DND-41 (cell line): ENCODE measurements at regions not wholly inside any gene's neighbourhood (a gene's known extent, or its start where the extent isn't known, plus 50 kb on each side); places are given as distances from the start of the nearest gene placed in this dataset.

Source experiments
- ATAC-seq: fragments of 200-7000 bp; cut with Tn5 transposase; 3 replicates; pipeline ENCODE4 v1.9.1; 2021; ENCODE audit warnings: low read depth; ENCODE audit not compliant: insufficient read depth
- DNase-seq: peaks from one replicate; pipeline ENCODE4 v3.0.0-alpha.2; 2020
- H2AFZ ChIP-seq: 2 replicates; pipeline ENCODE4 v1.6.0; 2012; ENCODE audit warnings: low read depth, low read length
- H3K27ac ChIP-seq: 2 replicates; pipeline ENCODE4 v1.5.1; 2012; ENCODE audit warnings: low read length, inconsistent platforms
- H3K27me3 ChIP-seq: fragments of 200-600 bp; sonication (generic); 2 replicates; pipeline ENCODE4 v1.6.0; 2012; ENCODE audit warnings: low read length, mild to moderate bottlenecking, inconsistent platforms; ENCODE audit not compliant: insufficient read depth, poor library complexity
- H3K36me3 ChIP-seq: 2 replicates; pipeline ENCODE4 v1.5.1; 2012; ENCODE audit warnings: low read length, inconsistent platforms; ENCODE audit not compliant: insufficient read depth
- H3K4me1 ChIP-seq: 2 replicates; pipeline ENCODE4 v1.5.1; 2012; ENCODE audit warnings: mild to moderate bottlenecking, low read length; ENCODE audit not compliant: insufficient read depth
- H3K4me2 ChIP-seq: 2 replicates; pipeline ENCODE4 v1.6.0; 2012; ENCODE audit warnings: mild to moderate bottlenecking, moderate library complexity, low read length, inconsistent platforms; ENCODE audit not compliant: insufficient read depth
- H3K4me3 ChIP-seq, 2 experiments: fragments of 200-600 bp in 1 of 2; shearing (Covaris generic) in 1 of 2; 2 replicates each; pipeline ENCODE4 v1.5.1; 2012 to 2016; ENCODE audit warnings: inconsistent platforms in 2 of 2, low read length in 2 of 2, mild to moderate bottlenecking in 2 of 2, low read depth in 1 of 2, moderate library complexity in 1 of 2
- H3K79me2 ChIP-seq: 2 replicates; pipeline ENCODE4 v1.6.0; 2012; ENCODE audit warnings: low read length, inconsistent platforms; ENCODE audit not compliant: insufficient read depth
- H3K9ac ChIP-seq: 2 replicates; pipeline ENCODE4 v1.6.0; 2012; ENCODE audit warnings: low read depth, mild to moderate bottlenecking, inconsistent platforms, low read length, moderate library complexity
- H3K9me3 ChIP-seq: 2 replicates; pipeline ENCODE4 v1.5.1; 2012; ENCODE audit warnings: low read length, moderate library complexity, mild to moderate bottlenecking, inconsistent platforms; ENCODE audit not compliant: insufficient read depth, severe bottlenecking
- H4K20me1 ChIP-seq: 2 replicates; pipeline ENCODE4 v1.6.0; 2012; ENCODE audit warnings: low read length; ENCODE audit not compliant: insufficient read depth
- CTCF ChIP-seq: IDR thresholded peaks from 2 replicates; pipeline ENCODE4 v1.5.1; 2012; ENCODE audit warnings: borderline replicate concordance, low read length, moderate library complexity, mild to moderate bottlenecking; ENCODE audit not compliant: poor library complexity, severe bottlenecking; ENCODE audit errors: extremely low read depth
- EZH2 ChIP-seq: IDR thresholded peaks from 3 replicates; pipeline ENCODE4 v1.6.1; 2012; ENCODE audit warnings: borderline replicate concordance, low read depth, mild to moderate bottlenecking, moderate library complexity, low read length, inconsistent platforms; ENCODE audit not compliant: severe bottlenecking

- Histone ChIP-seq H3K27me3 (no peaks in the 10 kb centered on the region), H3K4me2 (no peak overlapping the region), H3K36me3 (no peaks in the 10 kb centered on the region), H3K4me3 (no peak overlapping the region), H3K9ac (no peak overlapping the region), H3K4me1 (no peaks in the 10 kb centered on the region), H3K27ac (no peak overlapping the region), H4K20me1 (no peaks in the 10 kb centered on the region), H2AFZ (no peak overlapping the region), H3K79me2 (no peaks in the 10 kb centered on the region), H3K9me3 (no peaks in the 10 kb centered on the region)
- DNase-seq (no peak), ATAC-seq (no peak)
- TF ChIP-seq CTCF, result no peak
- TF ChIP-seq EZH2, result no peak
These were observed 570.8 kb upstream of the TLE4 start for GRCh38 chr9:79001012-79001411.

GRCh38 chr9:79003514-79003913 lies 568.3 kb upstream of the TLE4 start:
- Histone ChIP-seq H3K4me3 (no peak overlapping the region), H3K4me2 (no peak overlapping the region), H3K9me3 (no peaks in the 10 kb centered on the region), H3K36me3 (no peaks in the 10 kb centered on the region), H3K9ac (no peak overlapping the region), H2AFZ (no peak overlapping the region), H3K27me3 (no peaks in the 10 kb centered on the region), H3K4me1 (no peaks in the 10 kb centered on the region), H4K20me1 (no peaks in the 10 kb centered on the region), H3K27ac (no peak overlapping the region), H3K79me2 (no peaks in the 10 kb centered on the region)
- DNase-seq, result no peak
- no peak for ATAC-seq
- TF ChIP-seq CTCF (no peak), EZH2 (no peak)

GRCh38 chr9:79004032-79004431 lies 567.7 kb upstream of the TLE4 start:
- no peak for TF ChIP-seq EZH2
- no peak for TF ChIP-seq CTCF

GRCh38 chr9:79006546-79006945 lies 565.2 kb upstream of the TLE4 start:
- H3K36me3 ChIP-seq, result no peaks in the 10 kb centered on the region
- no peak overlapping the region for H3K4me2 ChIP-seq
- H2AFZ ChIP-seq, result no peak overlapping the region
- H3K4me3 ChIP-seq, result no peak overlapping the region
- H3K79me2 ChIP-seq, result no peaks in the 10 kb centered on the region
- no peaks in the 10 kb centered on the region for H4K20me1 ChIP-seq
- H3K27ac ChIP-seq, result no peak overlapping the region
- no peaks in the 10 kb centered on the region for H3K27me3 ChIP-seq
- DNase-seq, result no peak
- no peak for ATAC-seq
- H3K4me1 ChIP-seq, result no peaks in the 10 kb centered on the region
- no peaks in the 10 kb centered on the region for H3K9me3 ChIP-seq
- TF ChIP-seq EZH2 (no peak), CTCF (no peak)
- no peak overlapping the region for H3K9ac ChIP-seq

More at GRCh38 chr9:79004032-79004431, 567.7 kb upstream of the TLE4 start:
- Histone ChIP-seq H3K9ac (no peak overlapping the region), H3K4me3 (no peak overlapping the region), H3K79me2 (no peaks in the 10 kb centered on the region), H3K4me2 (no peak overlapping the region), H2AFZ (no peak overlapping the region), H3K9me3 (no peaks in the 10 kb centered on the region), H3K36me3 (no peaks in the 10 kb centered on the region), H3K4me1 (no peaks in the 10 kb centered on the region), H3K27me3 (no peaks in the 10 kb centered on the region), H4K20me1 (no peaks in the 10 kb centered on the region), H3K27ac (no peak overlapping the region)
- no peak for DNase-seq
- no peak for ATAC-seq
